OCI-LY3 (cell line): ENCODE measurements at regions not wholly inside any gene's neighbourhood (a gene's known extent, or its start where the extent isn't known, plus 50 kb on each side); places are given as distances from the start of the nearest gene placed in this dataset.

Experiments used
- EZH2phosphoT487 ChIP-seq: fragments of 200-600 bp; shearing (Covaris generic); IDR thresholded peaks from 2 replicates; pipeline ENCODE4 v1.6.1; 2018; ENCODE audit warnings: antibody characterized with exemption, mixed run types, low read depth
- TF ChIP-seq, protein P1 (sequence below): fragments of 200-600, 300-600 bp; sonication (generic); IDR thresholded peaks from 2 replicates; pipeline ENCODE4 v1.5.1; 2014; ENCODE audit warnings: antibody characterized with exemption, low read length, low read depth

DNA sequence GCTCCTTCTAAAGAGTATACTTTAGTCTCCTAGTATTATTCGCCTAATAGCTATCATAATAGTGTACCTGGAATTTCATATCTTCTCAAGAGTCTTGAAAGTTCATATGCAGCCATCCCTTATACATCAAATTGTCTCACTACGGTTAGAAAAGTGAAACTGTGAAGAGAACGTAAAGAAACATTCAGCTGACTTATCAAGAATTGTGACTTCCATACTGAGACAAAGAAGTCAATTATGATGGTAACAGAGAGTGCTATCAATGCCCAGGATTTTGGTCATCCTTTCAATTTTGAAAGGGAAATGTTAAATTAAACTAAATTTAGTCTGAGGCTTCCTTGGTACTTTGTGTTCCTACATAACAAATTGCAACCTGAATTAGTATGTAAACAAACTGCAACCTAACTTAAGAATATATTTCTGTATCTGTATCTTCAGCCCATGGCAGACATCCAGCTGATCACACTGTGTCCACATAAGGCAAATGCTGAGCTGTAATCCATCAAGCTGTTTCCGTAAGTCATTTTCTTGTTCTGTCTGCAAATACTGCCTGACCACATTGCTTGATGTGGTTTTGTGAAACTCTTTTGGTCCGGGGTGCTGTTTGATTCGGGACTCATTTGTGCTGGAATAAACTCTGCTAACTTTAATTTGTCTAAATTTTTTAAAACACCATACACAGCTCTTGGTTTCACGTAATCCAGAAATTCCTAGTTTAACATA is 469.6 kb downstream of the SI start:
- TF ChIP-seq, protein P1, sequence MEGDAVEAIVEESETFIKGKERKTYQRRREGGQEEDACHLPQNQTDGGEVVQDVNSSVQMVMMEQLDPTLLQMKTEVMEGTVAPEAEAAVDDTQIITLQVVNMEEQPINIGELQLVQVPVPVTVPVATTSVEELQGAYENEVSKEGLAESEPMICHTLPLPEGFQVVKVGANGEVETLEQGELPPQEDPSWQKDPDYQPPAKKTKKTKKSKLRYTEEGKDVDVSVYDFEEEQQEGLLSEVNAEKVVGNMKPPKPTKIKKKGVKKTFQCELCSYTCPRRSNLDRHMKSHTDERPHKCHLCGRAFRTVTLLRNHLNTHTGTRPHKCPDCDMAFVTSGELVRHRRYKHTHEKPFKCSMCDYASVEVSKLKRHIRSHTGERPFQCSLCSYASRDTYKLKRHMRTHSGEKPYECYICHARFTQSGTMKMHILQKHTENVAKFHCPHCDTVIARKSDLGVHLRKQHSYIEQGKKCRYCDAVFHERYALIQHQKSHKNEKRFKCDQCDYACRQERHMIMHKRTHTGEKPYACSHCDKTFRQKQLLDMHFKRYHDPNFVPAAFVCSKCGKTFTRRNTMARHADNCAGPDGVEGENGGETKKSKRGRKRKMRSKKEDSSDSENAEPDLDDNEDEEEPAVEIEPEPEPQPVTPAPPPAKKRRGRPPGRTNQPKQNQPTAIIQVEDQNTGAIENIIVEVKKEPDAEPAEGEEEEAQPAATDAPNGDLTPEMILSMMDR = no peak
- no peak for TF ChIP-seq EZH2phosphoT487
